Mucosa of rectum (tissue), 2 donors: ENCODE measurements at regions not wholly inside any gene's neighbourhood (a gene's known extent, or its start where the extent isn't known, plus 50 kb on each side); places are given as distances from the start of the nearest gene placed in this dataset.

Experiments
- H3K27ac ChIP-seq, 2 donors: one replicate each; pipeline ENCODE4 v1.7.0; 2013; ENCODE audit warnings: inconsistent platforms in 2 of 2, low read depth in 2 of 2, low read length in 2 of 2
- H3K27me3 ChIP-seq, 2 donors: one replicate each; pipeline ENCODE4 v1.7.0; 2013; ENCODE audit warnings: low read length in 2 of 2; ENCODE audit not compliant: control insufficient read depth in 2 of 2, insufficient read depth in 2 of 2
- H3K36me3 ChIP-seq, 2 donors: one replicate each; pipeline ENCODE4 v1.7.0; 2013; ENCODE audit warnings: low read length in 2 of 2; ENCODE audit not compliant: control insufficient read depth in 2 of 2, insufficient read depth in 2 of 2
- H3K4me1 ChIP-seq, 2 donors: one replicate each; pipeline ENCODE4 v1.7.0; 2013; ENCODE audit warnings: low read length in 2 of 2, mild to moderate bottlenecking in 1 of 2; ENCODE audit not compliant: control insufficient read depth in 2 of 2, insufficient read depth in 2 of 2
- H3K4me3 ChIP-seq, 2 donors: one replicate each; pipeline ENCODE4 v1.7.0; 2013; ENCODE audit warnings: low read length in 2 of 2
- H3K9ac ChIP-seq, 2 donors: one replicate each; pipeline ENCODE4 v1.7.0; 2013; ENCODE audit warnings: low read length in 2 of 2, low read depth in 1 of 2, mild to moderate bottlenecking in 1 of 2
- H3K9me3 ChIP-seq, 2 donors: one replicate each; pipeline ENCODE4 v1.7.0; 2013; ENCODE audit warnings: low read length in 2 of 2; ENCODE audit not compliant: control insufficient read depth in 2 of 2
- donor health status: healthy.
- donor health status: Normal muscosa, but diverticular disease.

DNA sequence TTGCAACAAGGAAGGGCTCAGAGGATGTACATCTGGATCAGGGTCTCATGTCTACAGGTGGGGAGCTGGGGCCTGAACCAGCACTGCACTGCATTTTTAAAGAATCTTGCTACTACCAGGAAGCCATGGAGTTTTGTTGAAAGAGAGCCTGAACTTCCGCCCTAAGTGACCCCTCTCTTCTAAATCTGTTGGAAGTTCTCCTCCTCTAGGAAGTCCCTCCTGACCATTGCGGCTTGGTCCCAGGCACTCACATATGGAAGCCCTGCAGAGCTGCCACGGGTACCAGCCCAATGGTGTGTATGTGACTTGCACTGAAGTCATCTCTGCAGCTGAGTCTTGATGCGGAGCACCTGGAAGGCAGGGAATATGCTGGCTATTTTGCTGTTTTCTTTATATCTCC, 192.0 kb upstream of the GALNT2 start:
- Histone ChIP-seq H3K9me3 (no peaks in the 10 kb centered on the region), H3K9ac (no peak overlapping the region), H3K4me3 (no peak overlapping the region), H3K27me3 (no peaks in the 10 kb centered on the region), H3K27ac (no peak overlapping the region), H3K4me1 (no peaks in the 10 kb centered on the region), H3K36me3 (no peaks in the 10 kb centered on the region)

DNA sequence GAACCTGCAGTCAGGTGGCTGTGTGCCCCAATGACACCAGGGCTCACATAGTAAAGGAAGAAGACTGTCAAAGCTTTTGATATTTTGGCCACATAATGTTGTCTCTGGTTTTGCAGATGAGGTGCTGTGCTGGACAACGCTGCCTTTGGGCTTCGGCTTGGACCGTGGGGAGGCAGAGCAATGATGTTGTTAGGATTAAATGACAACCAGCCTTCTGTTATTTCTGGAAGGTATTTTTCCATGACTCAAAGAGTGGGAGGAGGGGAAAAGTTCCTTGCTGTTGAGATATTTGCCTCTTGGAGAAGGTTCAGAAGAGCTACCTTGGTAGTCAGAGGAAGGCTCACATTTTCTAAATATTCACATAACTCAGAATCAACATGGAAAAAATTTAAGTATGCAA, 187.3 kb upstream of the GALNT2 start:
- Histone ChIP-seq H3K27ac (no peak overlapping the region), H3K4me3 (no peak overlapping the region), H3K9ac (no peak overlapping the region), H3K9me3 (no peaks in the 10 kb centered on the region), H3K27me3 (no peaks in the 10 kb centered on the region), H3K4me1 (no peaks in the 10 kb centered on the region), H3K36me3 (no peaks in the 10 kb centered on the region)

GRCh38 chr1:229880271-229881170, 186.5 kb upstream of the GALNT2 start:
- H3K9me3 ChIP-seq, result no peaks in the 10 kb centered on the region
- no peaks in the 10 kb centered on the region for H3K36me3 ChIP-seq
- H3K9ac ChIP-seq, result no peak overlapping the region
- no peaks in the 10 kb centered on the region for H3K27me3 ChIP-seq
- no peak overlapping the region for H3K4me3 ChIP-seq
- no peak overlapping the region for H3K27ac ChIP-seq
- no peaks in the 10 kb centered on the region for H3K4me1 ChIP-seq

DNA sequence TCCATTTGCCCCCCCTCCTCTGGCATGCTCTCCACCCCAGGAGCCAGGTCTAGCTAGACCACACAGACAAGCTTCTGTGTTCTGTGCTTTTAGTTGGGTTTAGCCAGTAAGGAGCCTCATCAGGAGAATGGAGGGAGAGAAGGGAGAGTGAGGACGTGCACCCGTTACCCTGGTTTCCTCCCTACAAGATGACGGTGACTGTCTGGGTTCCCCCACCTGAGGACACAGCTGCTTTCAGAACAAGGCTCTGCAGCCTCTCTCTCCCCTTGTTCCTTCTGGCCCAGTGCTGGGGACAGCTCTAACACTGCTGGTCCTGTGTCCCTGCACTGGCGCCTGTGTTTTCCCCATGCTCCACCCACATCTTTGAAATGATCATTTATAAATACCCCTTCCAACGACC, 184.4 kb upstream of the GALNT2 start:
- H3K4me3 ChIP-seq, result no peak overlapping the region
- no peak overlapping the region for H3K27ac ChIP-seq
- H3K36me3 ChIP-seq, result no peaks in the 10 kb centered on the region
- H3K27me3 ChIP-seq, result no peaks in the 10 kb centered on the region
- H3K9ac ChIP-seq, result no peak overlapping the region
- H3K4me1 ChIP-seq, result no peaks in the 10 kb centered on the region
- H3K9me3 ChIP-seq, result no peaks in the 10 kb centered on the region

DNA sequence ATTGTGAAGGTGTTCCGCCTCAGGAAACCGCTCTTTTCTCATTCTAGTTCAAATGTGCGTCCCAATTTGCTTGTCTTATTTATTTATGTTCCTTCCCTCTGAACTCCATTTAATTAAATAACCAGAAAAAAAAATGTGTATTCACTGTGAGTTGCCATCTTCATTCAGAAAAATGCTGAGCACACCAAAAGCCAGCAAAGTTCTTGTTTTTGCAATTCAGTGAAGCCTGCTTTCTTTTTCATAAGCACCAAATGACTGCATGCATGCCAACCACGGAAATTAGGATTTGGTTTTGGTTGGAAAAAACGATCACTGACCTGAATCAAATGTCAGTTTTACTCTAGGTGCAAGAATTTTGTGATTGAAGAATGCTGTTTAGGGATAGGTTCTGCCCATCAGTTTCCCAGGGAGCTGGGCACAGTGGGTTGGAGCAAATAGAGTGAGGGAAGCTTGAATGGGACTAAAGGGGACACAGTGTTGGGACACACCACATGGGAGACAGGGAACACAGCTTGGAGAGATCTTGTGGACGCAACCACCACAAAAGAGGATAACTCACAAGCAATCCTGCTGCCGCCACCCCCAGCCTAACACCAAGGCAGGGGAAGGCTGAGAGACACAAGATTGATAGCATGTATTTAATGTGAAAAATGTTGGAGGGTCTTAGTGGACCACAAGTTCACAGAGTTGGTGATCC, 183.4 kb upstream of the GALNT2 start:
- no peaks in the 10 kb centered on the region for H3K36me3 ChIP-seq
- H3K4me1 ChIP-seq, result no peaks in the 10 kb centered on the region
- H3K4me3 ChIP-seq, result no peak overlapping the region
- no peak overlapping the region for H3K9ac ChIP-seq
- H3K27ac ChIP-seq, result no peak overlapping the region
- H3K27me3 ChIP-seq, result no peaks in the 10 kb centered on the region
- H3K9me3 ChIP-seq, result no peaks in the 10 kb centered on the region

- H3K4me3 ChIP-seq, result no peak overlapping the region
- H3K27ac ChIP-seq, result no peak overlapping the region
Observed at GRCh38 chr1:229884765-229885164, 182.3 kb upstream of the GALNT2 start.

DNA sequence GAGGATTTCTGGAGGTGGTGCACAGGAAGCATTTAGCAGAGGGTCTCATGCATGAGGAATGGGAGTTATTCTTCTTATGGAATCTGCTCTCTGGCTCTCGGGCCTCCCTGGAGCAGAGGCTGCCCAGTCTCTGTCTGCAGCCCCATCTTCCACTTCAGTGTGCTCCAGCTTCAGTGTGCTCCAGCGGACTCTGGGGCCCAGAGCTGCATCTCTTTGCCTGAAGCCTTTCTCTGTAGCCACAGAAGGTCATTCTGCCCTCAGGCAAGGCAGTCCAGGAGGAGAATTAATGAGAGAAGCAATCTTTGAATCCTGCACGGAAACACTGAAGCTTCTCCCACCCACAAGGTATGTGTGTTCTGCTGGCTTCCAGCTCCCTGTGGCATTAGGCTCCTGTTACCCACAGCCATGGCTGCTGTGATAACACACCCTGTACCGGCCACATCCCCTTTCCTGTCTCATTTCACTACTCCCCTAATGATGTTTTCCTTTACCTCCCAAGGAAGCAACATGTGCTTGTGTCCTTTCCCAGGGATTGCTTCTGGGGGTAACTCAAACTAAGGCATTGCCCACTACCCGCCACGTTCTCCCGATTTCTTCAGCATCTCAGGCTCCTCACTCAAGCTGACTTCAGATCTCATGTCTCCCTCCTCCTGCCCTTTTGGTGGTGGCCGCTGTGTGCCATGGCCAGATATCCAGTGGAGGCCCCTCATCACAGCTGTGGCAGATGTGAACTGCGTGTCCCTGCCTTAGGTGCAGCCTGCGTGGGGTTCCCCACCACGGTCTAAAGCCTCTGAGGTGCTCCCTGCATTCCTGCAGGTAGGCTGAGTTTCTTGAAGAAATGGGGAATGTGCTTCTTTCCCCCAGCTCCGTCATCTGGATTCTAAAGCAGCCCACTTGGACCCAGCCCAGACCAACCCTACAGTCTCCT, 181.2 kb upstream of the GALNT2 start:
- Histone ChIP-seq H3K27me3 (no peaks in the 10 kb centered on the region), H3K36me3 (no peaks in the 10 kb centered on the region), H3K4me3 (no peak overlapping the region), H3K4me1 (no peaks in the 10 kb centered on the region), H3K9me3 (no peaks in the 10 kb centered on the region), H3K9ac (no peak overlapping the region), H3K27ac (no peak overlapping the region)

More at GRCh38 chr1:229884765-229885164, 182.3 kb upstream of the GALNT2 start:
- Histone ChIP-seq H3K27me3 (no peaks in the 10 kb centered on the region), H3K36me3 (no peaks in the 10 kb centered on the region), H3K9ac (no peak overlapping the region), H3K4me1 (no peaks in the 10 kb centered on the region), H3K9me3 (no peaks in the 10 kb centered on the region)

DNA sequence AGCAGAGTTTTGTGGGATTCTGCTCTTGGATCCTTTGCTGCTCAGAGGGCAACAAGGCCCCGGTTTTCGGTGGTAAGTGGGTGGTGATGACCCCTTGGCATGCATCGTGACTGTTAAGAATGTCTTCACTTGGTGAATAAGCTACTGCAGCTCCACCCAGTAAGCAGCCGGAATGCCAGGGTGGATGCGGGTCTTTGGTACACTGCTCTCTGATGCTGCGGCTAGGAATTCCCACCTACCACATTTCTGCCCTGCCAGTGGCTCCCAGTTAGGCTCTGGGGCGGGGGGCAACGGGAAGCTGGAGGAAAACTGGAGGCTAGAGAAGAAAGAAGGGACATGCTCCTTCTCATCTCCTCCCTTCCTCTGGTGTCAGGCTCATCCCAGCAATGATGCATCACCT, 180.4 kb upstream of the GALNT2 start:
- no peaks in the 10 kb centered on the region for H3K9me3 ChIP-seq
- H3K4me1 ChIP-seq, result no peaks in the 10 kb centered on the region
- H3K4me3 ChIP-seq, result no peak overlapping the region
- H3K9ac ChIP-seq, result no peak overlapping the region
- no peak overlapping the region for H3K27ac ChIP-seq
- no peaks in the 10 kb centered on the region for H3K27me3 ChIP-seq
- H3K36me3 ChIP-seq, result no peaks in the 10 kb centered on the region

DNA sequence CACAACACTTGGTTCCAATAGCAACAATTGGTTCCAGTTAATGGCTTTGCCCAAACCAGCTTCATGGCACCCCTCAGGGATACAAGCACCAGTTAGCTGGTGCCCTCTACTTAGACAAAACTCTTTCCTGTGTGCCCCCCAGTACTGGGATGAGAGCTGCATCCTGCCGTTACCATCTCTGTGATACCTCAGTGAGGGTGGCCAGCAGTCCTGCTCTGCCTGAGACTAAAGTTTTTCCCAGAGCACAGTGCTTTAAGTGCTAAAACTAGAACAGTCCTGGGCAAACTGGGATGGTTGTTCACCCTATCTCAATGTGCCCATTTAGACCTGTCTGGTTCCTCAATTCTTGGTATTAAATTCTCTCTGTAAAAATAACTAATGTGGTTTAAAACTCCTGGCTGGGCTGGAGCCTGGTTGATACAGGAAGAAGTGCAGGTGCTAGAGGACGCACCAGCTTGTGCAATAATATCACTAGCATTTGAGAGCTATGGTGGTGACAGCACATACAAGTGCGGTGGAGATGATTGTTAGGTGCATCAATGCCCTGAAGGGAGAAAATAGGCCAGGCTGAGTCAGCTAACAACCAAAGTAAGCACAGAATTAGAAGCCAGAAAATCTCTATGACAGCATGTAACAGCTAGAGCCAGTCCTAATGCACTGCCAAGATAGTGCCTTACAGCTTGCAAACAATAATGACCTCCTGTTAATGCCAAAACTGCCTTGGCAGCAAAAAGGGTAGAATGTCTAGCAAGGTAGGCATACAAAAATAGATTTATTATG, 179.8 kb upstream of the GALNT2 start:
- no peaks in the 10 kb centered on the region for H3K27me3 ChIP-seq
- H3K4me3 ChIP-seq, result no peak overlapping the region
- no peaks in the 10 kb centered on the region for H3K9me3 ChIP-seq
- no peaks in the 10 kb centered on the region for H3K4me1 ChIP-seq
- H3K36me3 ChIP-seq, result no peaks in the 10 kb centered on the region
- H3K27ac ChIP-seq, result no peak overlapping the region
- no peak overlapping the region for H3K9ac ChIP-seq
